Stomach smooth muscle (tissue), 2 donors: ENCODE measurements at regions not wholly inside any gene's neighbourhood (a gene's known extent, or its start where the extent isn't known, plus 50 kb on each side); places are given as distances from the start of the nearest gene placed in this dataset.

Experiments
- H3K27ac ChIP-seq: one replicate; pipeline ENCODE4 v1.7.0; 2013; ENCODE audit warnings: mild to moderate bottlenecking, low read length, inconsistent platforms
- H3K27me3 ChIP-seq, 2 donors: one replicate each; pipeline ENCODE4 v1.7.0; 2013; ENCODE audit warnings: low read length in 2 of 2; ENCODE audit not compliant: insufficient read depth in 2 of 2, control insufficient read depth in 1 of 2
- H3K36me3 ChIP-seq, 2 donors: one replicate each; pipeline ENCODE4 v1.7.0; 2013; ENCODE audit warnings: low read length in 2 of 2; ENCODE audit not compliant: control insufficient read depth in 2 of 2, insufficient read depth in 2 of 2
- H3K4me1 ChIP-seq: one replicate; pipeline ENCODE4 v1.7.0; 2013; ENCODE audit warnings: low read length; ENCODE audit not compliant: control insufficient read depth, insufficient read depth
- H3K4me3 ChIP-seq, 2 donors: one replicate each; pipeline ENCODE4 v1.7.0; 2013; ENCODE audit warnings: low read length in 2 of 2
- H3K9ac ChIP-seq, 2 donors: one replicate each; pipeline ENCODE4 v1.7.0; 2013; ENCODE audit warnings: low read length in 2 of 2, mild to moderate bottlenecking in 1 of 2
- H3K9me3 ChIP-seq, 2 donors: one replicate each; pipeline ENCODE4 v1.7.0; 2013; ENCODE audit warnings: low read length in 2 of 2; ENCODE audit not compliant: control insufficient read depth in 2 of 2
- donor health status: healthy.
- donor health status: Pancreatic carcinoma.

DNA sequence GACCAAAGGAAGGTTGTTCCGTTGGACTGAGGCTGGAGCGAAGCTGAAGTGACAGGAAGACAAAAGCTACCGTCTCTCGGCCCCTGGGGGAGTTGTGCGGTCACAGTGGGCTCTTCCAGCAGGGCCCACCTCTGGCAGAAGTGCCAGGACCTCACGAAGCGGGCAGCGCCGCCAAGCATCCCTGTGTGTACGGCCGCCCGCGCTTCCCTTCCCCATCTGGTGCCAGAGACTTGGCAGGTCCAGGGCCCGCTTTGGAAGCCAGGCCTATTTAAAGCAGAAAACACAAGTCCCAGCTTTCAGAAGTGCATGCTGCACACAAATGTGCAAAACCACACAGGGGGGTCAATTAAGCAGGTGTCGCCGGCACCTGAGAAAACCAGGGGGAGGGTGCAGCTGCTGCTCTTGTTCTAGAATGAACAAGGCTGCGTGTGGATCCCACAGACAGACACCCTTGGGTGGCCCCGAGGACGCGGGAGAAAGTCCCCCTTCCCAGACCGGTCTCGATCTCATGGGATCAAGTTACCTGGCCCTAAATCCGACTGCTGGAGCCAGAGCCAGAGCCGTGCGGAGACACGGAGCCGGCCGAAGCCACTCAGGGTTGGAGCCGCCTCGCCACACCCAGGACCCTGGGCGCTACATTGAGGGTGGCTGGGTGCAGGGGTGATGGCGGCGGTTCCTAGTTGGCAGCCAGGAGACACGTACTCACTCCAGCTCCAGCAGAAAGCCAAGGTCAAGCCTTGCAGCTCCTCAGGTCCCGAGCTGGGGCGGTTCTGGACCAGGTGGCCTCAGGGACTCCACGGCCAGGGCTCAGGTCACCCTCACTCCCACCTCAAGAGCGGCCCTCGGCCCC is 51.8 kb upstream of the PPP2R2D start:
- Histone ChIP-seq H3K4me3 (no peak overlapping the region), H3K27me3 (no peaks in the 10 kb centered on the region), H3K27ac (no peak overlapping the region), H3K9me3 (peaks cover 0 to 4% of the 10 kb centered on the region in 2 donors), H3K9ac (no peak overlapping the region), H3K36me3 (no peaks in the 10 kb centered on the region), H3K4me1 (no peaks in the 10 kb centered on the region)

DNA sequence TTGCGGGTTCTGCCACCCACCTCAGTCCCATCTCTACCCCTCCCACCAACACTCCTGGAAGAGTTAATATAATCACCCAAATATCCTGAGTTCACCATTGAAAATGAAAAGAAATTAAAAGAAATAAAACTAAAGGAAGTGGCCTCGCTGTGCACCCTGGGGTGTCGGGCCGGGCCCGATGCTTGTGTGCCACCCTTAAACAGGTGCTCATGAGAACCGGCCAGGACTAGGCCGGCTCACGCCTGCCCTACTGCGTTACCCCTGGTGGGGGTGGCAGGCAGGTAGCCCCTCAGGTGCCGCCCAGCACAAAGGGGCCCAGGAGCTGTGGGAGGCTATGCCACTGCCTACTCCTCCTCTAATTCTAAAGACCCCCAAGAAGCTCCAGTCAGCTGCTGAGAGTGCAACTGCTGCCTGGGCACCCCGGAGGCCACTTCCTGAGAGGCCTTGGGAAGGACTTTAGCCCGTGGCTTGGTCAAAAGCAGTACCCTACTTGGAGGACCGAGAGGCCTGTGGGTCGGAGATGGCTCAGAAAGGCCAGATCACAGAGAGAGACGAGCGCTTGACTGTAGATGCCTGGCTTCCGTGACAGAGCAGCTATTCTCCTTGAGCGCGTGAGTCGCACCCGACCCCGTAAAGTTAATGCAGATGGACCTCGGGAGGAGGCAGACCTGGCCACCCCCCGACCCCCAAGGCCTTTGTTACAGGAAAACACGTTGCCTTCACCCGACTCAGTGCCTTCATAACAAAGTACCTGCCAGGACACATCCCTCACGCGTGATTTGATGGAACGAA is 51.0 kb upstream of the PPP2R2D start:
- Histone ChIP-seq H3K9me3 (no peaks in the 10 kb centered on the region), H3K27ac (no peak overlapping the region), H3K4me1 (no peaks in the 10 kb centered on the region), H3K9ac (no peak overlapping the region), H3K36me3 (no peaks in the 10 kb centered on the region), H3K4me3 (no peak overlapping the region), H3K27me3 (no peaks in the 10 kb centered on the region)

DNA sequence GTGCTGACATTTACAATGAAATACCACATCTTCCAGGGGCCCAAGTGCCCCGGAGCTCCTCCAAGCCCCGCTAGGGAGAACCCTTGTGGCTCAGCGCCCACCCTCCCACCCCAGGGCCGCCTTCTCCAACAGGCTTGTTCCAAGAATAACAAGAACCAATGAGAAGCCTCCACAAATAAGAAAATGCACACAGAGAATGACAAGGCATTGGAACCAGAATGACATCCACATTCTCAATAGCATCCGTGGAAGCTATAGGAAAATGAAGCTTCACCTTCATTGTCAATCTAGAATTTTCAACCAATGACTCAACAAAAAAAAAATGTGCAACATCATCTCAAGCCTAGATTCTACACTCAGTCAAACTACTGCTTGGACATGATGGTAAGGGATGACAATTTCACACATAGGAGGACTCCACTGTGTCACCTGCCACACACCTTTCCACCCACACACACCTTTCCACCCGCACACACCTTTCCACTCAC is 50.4 kb upstream of the PPP2R2D start:
- H3K9me3 ChIP-seq, result no peaks in the 10 kb centered on the region
- no peak overlapping the region for H3K27ac ChIP-seq
- no peaks in the 10 kb centered on the region for H3K4me1 ChIP-seq
- H3K36me3 ChIP-seq, result no peaks in the 10 kb centered on the region
- H3K27me3 ChIP-seq, result no peaks in the 10 kb centered on the region
- no peak overlapping the region for H3K9ac ChIP-seq
- no peak overlapping the region for H3K4me3 ChIP-seq
